CD4-positive, alpha-beta memory T cell (primary cell): ENCODE measurements at regions not wholly inside any gene's neighbourhood (a gene's known extent, or its start where the extent isn't known, plus 50 kb on each side); places are given as distances from the start of the nearest gene placed in this dataset.
"Not testable (repeated sequence)": the region's sequence is repeated elsewhere in the genome, so short reads cannot be mapped to it uniquely, and the experiment has no call there.

Experiments
- CTCF ChIA-PET: fragments of 350-600 bp; sonication (Branson Sonifier 250); formaldehyde crosslinking; loops from one replicate; lab custom pipeline; 2021; ENCODE audit warnings: inconsistent platforms; ENCODE audit not compliant: partially characterized antibody; lab: Charles Lee
- POLR2A ChIA-PET: fragments of 350-600 bp; sonication (Branson Sonifier 250); formaldehyde crosslinking; loops from one replicate; lab custom pipeline; 2021; ENCODE audit not compliant: partially characterized antibody; lab: Charles Lee
- DNase-seq, 5 donors: peaks; one replicate each; pipeline versions ENCODE4 v3.0.0 to v3.0.0-alpha.2; 2020 to 2022; ENCODE audit warnings: mixed read lengths in 1 of 5
- H3K27ac ChIP-seq: one replicate; pipeline ENCODE4 v1.7.0; 2013; ENCODE audit warnings: low read depth, low read length
- H3K27me3 ChIP-seq: 2 replicates; pipeline ENCODE4 v1.7.0; 2013; ENCODE audit warnings: mild to moderate bottlenecking, low read length, moderate library complexity; ENCODE audit not compliant: insufficient read depth
- H3K36me3 ChIP-seq: 2 replicates; pipeline ENCODE4 v1.7.0; 2013; ENCODE audit warnings: mild to moderate bottlenecking, low read length, moderate library complexity; ENCODE audit not compliant: insufficient read depth
- H3K4me1 ChIP-seq: 2 replicates; pipeline ENCODE4 v1.7.0; 2013; ENCODE audit warnings: mild to moderate bottlenecking, low read length, moderate library complexity; ENCODE audit not compliant: insufficient read depth
- H3K4me3 ChIP-seq, 2 donors: one replicate each; pipeline ENCODE4 v1.7.0; 2013; ENCODE audit warnings: low read length in 2 of 2, mild to moderate bottlenecking in 1 of 2
- H3K9me3 ChIP-seq, 2 donors: one replicate each; pipeline ENCODE4 v1.7.0; 2013; ENCODE audit warnings: low read length in 2 of 2, control low read depth in 1 of 2; ENCODE audit not compliant: control insufficient read depth in 1 of 2
- H3K27ac Mint-ChIP-seq, 7 donors: one replicate each; pipeline ENCODE4 v1.8.0; 2020 to 2021; ENCODE audit warnings: mixed read lengths in 7 of 7, mild to moderate bottlenecking in 6 of 7, inconsistent platforms in 3 of 7, moderate library complexity in 3 of 7
- H3K27me3 Mint-ChIP-seq, 2 donors: one replicate each; pipeline ENCODE4 v1.8.0; 2020 to 2021; ENCODE audit warnings: mixed read lengths in 2 of 2
- H3K36me3 Mint-ChIP-seq, 2 donors: one replicate each; pipeline ENCODE4 v1.8.0; 2020 to 2021; ENCODE audit warnings: mixed read lengths in 2 of 2, inconsistent platforms in 1 of 2, mild to moderate bottlenecking in 1 of 2
- H3K4me1 Mint-ChIP-seq, 4 donors: one replicate each; pipeline ENCODE4 v1.8.0; 2020 to 2021; ENCODE audit warnings: mixed read lengths in 4 of 4, mild to moderate bottlenecking in 1 of 4
- H3K4me3 Mint-ChIP-seq, 8 donors: one replicate each; pipeline ENCODE4 v1.8.0; 2020 to 2021; ENCODE audit warnings: mixed read lengths in 8 of 8, mild to moderate bottlenecking in 7 of 8, moderate library complexity in 6 of 8, inconsistent platforms in 3 of 8
- H3K9me3 Mint-ChIP-seq, 8 donors: one replicate each; pipeline ENCODE4 v1.8.0; 2020 to 2021; ENCODE audit warnings: mixed read lengths in 8 of 8, mild to moderate bottlenecking in 5 of 8, inconsistent platforms in 3 of 8, moderate library complexity in 1 of 8
- intact Hi-C: fragments of 100-400 bp; cut with micrococcal nuclease; formaldehyde crosslinking; loops from one replicate; pipeline ENCODE4 v1.15.1; 2023

DNA sequence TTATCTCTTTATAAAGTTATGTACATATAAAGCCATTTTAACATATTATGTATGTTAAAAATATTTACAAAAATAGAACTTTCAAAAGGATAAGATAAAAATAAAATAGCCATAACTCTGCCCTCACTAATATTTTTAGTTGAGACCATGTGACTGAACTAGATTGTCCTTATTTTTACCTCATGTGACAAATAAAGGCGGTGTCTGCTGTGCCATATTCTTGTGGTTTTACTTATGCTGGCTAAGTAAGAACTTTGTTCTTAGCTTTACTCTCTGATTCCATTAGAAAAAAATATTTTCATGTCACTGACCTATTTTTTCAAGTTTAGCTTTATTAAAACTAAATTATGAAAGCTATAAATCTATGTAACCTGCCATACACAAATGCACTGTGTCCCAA lies 135.6 kb upstream of the TSC22D1 start:
- ChIA-PET POLR2A (no interaction called here), CTCF (no interaction called here)
- Mint-ChIP-seq H3K9me3 (peaks cover 0 to 3% (median 0%) of the 10 kb centered on the region in 8 donors), H3K4me3 (no peak overlapping the region), H3K27ac (no peak overlapping the region), H3K4me1 (no peaks in the 10 kb centered on the region), H3K36me3 (no peaks in the 10 kb centered on the region), H3K27me3 (peaks cover 2 to 6% of the 10 kb centered on the region in 2 donors)
- Histone ChIP-seq H3K36me3 (no peaks in the 10 kb centered on the region), H3K27ac (no peak overlapping the region), H3K4me3 (no peak overlapping the region), H3K9me3 (no peaks in the 10 kb centered on the region), H3K27me3 (no peaks in the 10 kb centered on the region), H3K4me1 (no peaks in the 10 kb centered on the region)
- DNase-seq, result no peak
- intact Hi-C loops, result no loop called here

DNA sequence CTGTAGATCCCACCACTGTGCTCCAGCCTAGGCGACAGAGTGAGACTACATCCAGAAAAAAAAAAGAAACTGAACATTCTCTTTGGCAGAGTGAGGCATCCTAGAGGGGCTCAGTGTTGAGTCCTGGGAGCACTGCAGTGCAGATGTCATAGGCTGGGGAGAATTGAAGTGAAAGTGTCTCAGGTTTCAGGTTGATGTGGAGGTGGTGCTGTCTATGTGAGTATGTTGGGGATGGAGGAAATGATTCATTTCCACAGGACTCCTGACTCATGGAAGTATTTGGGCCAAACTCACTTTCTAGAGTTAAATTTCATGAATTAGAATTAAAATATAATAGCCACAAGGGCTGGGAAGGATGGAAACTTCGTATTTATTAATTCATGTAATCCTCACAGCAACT lies 134.4 kb upstream of the TSC22D1 start:
- H3K27me3 ChIP-seq, result no peaks in the 10 kb centered on the region
- Mint-ChIP-seq H3K36me3 (no peaks in the 10 kb centered on the region), H3K27ac (no peak overlapping the region), H3K27me3 (peaks cover 2 to 6% of the 10 kb centered on the region in 2 donors), H3K9me3 (peaks cover 0 to 3% (median 0%) of the 10 kb centered on the region in 8 donors), H3K4me1 (no peaks in the 10 kb centered on the region), H3K4me3 (no peak overlapping the region)
- no peaks in the 10 kb centered on the region for H3K36me3 ChIP-seq
- no peaks in the 10 kb centered on the region for H3K9me3 ChIP-seq
- H3K4me1 ChIP-seq, result no peaks in the 10 kb centered on the region
- ChIA-PET POLR2A (no interaction called here), CTCF (no interaction called here)
- no peak overlapping the region for H3K4me3 ChIP-seq
- intact Hi-C loops, result no loop called here
- DNase-seq, result no peak
- no peak overlapping the region for H3K27ac ChIP-seq

DNA sequence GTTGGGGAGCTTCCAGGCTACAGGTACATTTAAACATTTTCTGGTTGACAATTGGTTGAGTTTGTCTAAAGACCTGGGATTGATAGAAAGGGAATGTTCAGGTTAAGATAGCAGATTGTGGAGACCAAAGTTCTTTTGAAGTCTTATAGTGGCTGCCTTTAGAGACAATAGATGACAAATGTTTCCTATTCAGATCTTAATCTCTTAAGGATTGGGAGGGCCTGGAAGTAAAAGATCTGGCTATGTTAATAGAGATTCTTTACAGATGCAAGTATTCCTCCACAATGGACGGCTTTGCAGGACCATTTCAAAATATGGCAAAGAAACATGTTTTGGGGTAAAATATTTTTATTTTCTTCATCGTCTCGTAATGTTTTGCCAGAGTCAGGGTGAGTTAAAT lies 128.7 kb upstream of the TSC22D1 start:
- H3K27me3 Mint-ChIP-seq, H3K27ac Mint-ChIP-seq, H3K36me3 ChIP-seq, H3K36me3 Mint-ChIP-seq, H3K4me3 ChIP-seq, CTCF ChIA-PET, DNase-seq, H3K9me3 Mint-ChIP-seq, H3K9me3 ChIP-seq, H3K4me1 ChIP-seq, H3K27me3 ChIP-seq, H3K4me3 Mint-ChIP-seq, H3K27ac ChIP-seq, H3K4me1 Mint-ChIP-seq, POLR2A ChIA-PET: not testable (repeated sequence)
- intact Hi-C loops, result loop anchor here (10.0 kb wide), 1 partner anchor 60 kb away; no protein-coding TSS in a partner anchor

DNA sequence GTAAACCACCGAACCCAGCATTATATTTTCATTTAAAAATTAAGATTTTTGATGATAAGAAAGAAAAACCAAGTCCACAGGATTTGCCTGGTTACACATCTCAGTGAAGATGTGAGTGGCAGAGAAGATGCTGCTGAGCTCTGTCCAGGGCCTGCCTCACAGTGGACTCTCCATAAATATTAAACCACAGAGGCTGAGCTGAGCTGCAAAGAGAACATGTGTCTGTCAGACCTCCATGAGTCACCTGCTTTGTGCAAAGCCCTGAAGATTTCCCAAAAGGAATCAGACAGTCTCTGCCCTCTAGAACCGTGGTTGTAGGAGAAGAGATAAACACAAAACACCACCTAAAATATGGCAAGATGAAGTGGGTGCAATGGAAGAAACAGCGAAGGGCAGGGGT lies 127.2 kb upstream of the TSC22D1 start:
- Mint-ChIP-seq H3K4me3 (no peak overlapping the region), H3K9me3 (peaks cover 0 to 3% (median 0%) of the 10 kb centered on the region in 8 donors), H3K27ac (no peak overlapping the region), H3K27me3 (peaks cover 2 to 10% of the 10 kb centered on the region in 2 donors), H3K36me3 (no peaks in the 10 kb centered on the region), H3K4me1 (no peaks in the 10 kb centered on the region)
- Histone ChIP-seq H3K4me1 (no peaks in the 10 kb centered on the region), H3K4me3 (no peak overlapping the region), H3K27ac (no peak overlapping the region), H3K9me3 (no peaks in the 10 kb centered on the region), H3K27me3 (no peaks in the 10 kb centered on the region), H3K36me3 (no peaks in the 10 kb centered on the region)
- no peak for DNase-seq
- CTCF ChIA-PET, result interaction anchor here (0.7 kb wide), 1 partner anchor 783 kb away, joined by 3 read pairs; no protein-coding TSS in a partner anchor
- intact Hi-C loops, result loop anchor here (10.0 kb wide), 1 partner anchor 59 kb away; no protein-coding TSS in a partner anchor
- POLR2A ChIA-PET, result no interaction called here

DNA sequence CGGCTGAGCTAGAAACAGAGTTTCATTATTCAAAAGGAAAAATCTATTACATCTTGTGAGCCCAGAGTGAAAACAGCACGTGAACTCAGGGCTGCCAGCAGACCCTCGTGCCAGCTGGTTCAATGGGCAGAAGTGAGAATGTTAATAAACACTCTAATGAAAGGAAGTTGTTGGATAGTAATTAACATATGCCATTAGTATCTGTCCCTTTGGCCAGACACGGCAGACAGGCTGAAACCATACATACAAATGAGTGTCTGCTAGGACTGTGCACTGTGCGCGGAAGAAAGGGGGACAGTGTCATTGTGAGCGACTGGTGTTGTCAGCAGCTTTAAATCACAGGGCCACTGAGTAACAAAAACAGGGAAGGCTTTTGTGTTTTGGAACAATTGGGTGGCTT lies 121.9 kb upstream of the TSC22D1 start:
- DNase-seq, result no peak
- H3K27me3 Mint-ChIP-seq, result peaks cover 7 to 8% of the 10 kb centered on the region in 2 donors
- Histone ChIP-seq H3K9me3 (no peaks in the 10 kb centered on the region), H3K36me3 (no peaks in the 10 kb centered on the region), H3K4me1 (no peaks in the 10 kb centered on the region), H3K4me3 (no peak overlapping the region), H3K27ac (no peak overlapping the region), H3K27me3 (no peaks in the 10 kb centered on the region)
- peaks cover 0 to 2% (median 0%) of the 10 kb centered on the region in 8 donors for H3K9me3 Mint-ChIP-seq
- no peak overlapping the region for H3K4me3 Mint-ChIP-seq
- H3K36me3 Mint-ChIP-seq, result no peaks in the 10 kb centered on the region
- peaks cover 0 to 3% (median 0%) of the 10 kb centered on the region in 4 donors for H3K4me1 Mint-ChIP-seq
- intact Hi-C loops, result no loop called here
- no peak overlapping the region for H3K27ac Mint-ChIP-seq
- POLR2A ChIA-PET, result no interaction called here
- CTCF ChIA-PET, result no interaction called here

DNA sequence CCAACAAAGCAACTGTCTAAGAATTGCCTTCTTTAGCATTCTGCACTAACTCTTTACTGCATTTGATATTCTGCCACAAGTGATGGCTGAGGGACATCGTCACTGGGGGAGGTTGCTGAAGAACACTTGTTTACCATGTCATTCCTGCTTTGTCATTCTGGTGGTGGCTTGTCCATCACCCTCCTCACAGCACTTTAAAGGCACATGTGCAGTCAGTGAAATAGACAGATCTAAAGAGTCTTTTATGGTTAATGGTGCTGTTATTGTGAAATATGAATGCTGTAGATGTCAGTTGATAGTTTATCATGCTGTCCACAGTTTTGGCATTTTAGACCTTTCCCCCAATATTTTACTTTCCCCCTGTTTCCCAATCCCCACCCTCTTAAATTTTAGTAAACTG lies 120.9 kb upstream of the TSC22D1 start:
- Histone ChIP-seq H3K27ac (no peak overlapping the region), H3K4me3 (no peak overlapping the region), H3K4me1 (no peaks in the 10 kb centered on the region), H3K27me3 (no peaks in the 10 kb centered on the region), H3K36me3 (no peaks in the 10 kb centered on the region), H3K9me3 (no peaks in the 10 kb centered on the region)
- DNase-seq, result no peak
- Mint-ChIP-seq H3K9me3 (peaks cover 0 to 2% (median 0%) of the 10 kb centered on the region in 8 donors), H3K27ac (no peak overlapping the region), H3K4me1 (peaks cover 0 to 3% (median 0%) of the 10 kb centered on the region in 4 donors), H3K4me3 (no peak overlapping the region), H3K36me3 (no peaks in the 10 kb centered on the region), H3K27me3 (peaks cover 8 to 9% of the 10 kb centered on the region in 2 donors)
- ChIA-PET POLR2A (no interaction called here), CTCF (no interaction called here)
- intact Hi-C loops, result no loop called here

DNA sequence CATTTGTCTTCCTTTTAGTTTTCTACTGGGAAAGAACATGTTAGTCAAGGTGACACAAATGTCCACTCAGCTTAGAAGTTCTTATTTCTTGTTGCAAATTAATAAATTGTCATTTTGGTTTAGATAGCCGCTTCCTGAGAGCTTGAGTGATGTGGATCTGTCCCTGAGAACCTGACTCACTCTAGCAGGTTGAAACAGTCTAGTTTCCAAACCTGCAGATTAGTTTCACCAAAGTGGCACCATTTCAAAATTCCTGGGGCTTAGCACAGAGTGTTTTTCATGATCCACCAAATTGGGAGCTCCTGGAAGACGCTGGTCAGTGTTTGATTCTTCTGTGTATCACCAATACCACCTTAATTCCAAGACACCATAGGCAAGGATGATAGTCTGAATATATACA lies 119.4 kb upstream of the TSC22D1 start:
- ChIA-PET POLR2A (no interaction called here), CTCF (no interaction called here)

More for the DNA sequence above, 119.4 kb upstream of the TSC22D1 start:
- no peak overlapping the region for H3K27ac Mint-ChIP-seq
- no peaks in the 10 kb centered on the region for H3K36me3 ChIP-seq
- no peak overlapping the region for H3K27ac ChIP-seq
- H3K9me3 Mint-ChIP-seq, result peaks cover 0 to 2% (median 0%) of the 10 kb centered on the region in 8 donors
- H3K9me3 ChIP-seq, result no peaks in the 10 kb centered on the region
- no peak overlapping the region for H3K4me3 Mint-ChIP-seq
- H3K27me3 ChIP-seq, result no peaks in the 10 kb centered on the region
- H3K4me1 Mint-ChIP-seq, result peaks cover 0 to 3% (median 0%) of the 10 kb centered on the region in 4 donors
- DNase-seq, result no peak
- intact Hi-C loops, result no loop called here
- peaks cover 8% of the 10 kb centered on the region in 2 donors for H3K27me3 Mint-ChIP-seq
- no peak overlapping the region for H3K4me3 ChIP-seq
- H3K4me1 ChIP-seq, result no peaks in the 10 kb centered on the region
- H3K36me3 Mint-ChIP-seq, result no peaks in the 10 kb centered on the region
